Sigmoid colon (tissue), 3 donors: ENCODE measurements at regions not wholly inside any gene's neighbourhood (a gene's known extent, or its start where the extent isn't known, plus 50 kb on each side); places are given as distances from the start of the nearest gene placed in this dataset.

Experiments
- CTCF ChIP-seq, 4 experiments: fragments of 450-650 bp in 3 of 4; fragments of 200-600 bp in 1 of 4; IDR thresholded peaks; one replicate each; pipeline ENCODE4 v1.5.1; 2016 to 2019; ENCODE audit warnings: antibody characterized with exemption in 4 of 4, mild to moderate bottlenecking in 3 of 4, moderate library complexity in 2 of 4
- POLR2A ChIP-seq, 2 donors: fragments of 450-650 bp; IDR thresholded peaks; one replicate each; pipeline ENCODE4 v1.6.1; 2016; ENCODE audit warnings: antibody characterized with exemption in 2 of 2, mild to moderate bottlenecking in 2 of 2, moderate library complexity in 2 of 2

GRCh38 chr5:171647904-171648260, 137.7 kb upstream of the SMIM23 start:
- TF ChIP-seq CTCF (IDR thresholded peaks at IDR 0.05) (no peak), POLR2A (IDR thresholded peaks at IDR 0.05) (no peak)
